ENCODE measurements at regions not wholly inside any gene's neighbourhood (a gene's known extent, or its start where the extent isn't known, plus 50 kb on each side); places are given as distances from the start of the nearest gene placed in this dataset.

DNA sequence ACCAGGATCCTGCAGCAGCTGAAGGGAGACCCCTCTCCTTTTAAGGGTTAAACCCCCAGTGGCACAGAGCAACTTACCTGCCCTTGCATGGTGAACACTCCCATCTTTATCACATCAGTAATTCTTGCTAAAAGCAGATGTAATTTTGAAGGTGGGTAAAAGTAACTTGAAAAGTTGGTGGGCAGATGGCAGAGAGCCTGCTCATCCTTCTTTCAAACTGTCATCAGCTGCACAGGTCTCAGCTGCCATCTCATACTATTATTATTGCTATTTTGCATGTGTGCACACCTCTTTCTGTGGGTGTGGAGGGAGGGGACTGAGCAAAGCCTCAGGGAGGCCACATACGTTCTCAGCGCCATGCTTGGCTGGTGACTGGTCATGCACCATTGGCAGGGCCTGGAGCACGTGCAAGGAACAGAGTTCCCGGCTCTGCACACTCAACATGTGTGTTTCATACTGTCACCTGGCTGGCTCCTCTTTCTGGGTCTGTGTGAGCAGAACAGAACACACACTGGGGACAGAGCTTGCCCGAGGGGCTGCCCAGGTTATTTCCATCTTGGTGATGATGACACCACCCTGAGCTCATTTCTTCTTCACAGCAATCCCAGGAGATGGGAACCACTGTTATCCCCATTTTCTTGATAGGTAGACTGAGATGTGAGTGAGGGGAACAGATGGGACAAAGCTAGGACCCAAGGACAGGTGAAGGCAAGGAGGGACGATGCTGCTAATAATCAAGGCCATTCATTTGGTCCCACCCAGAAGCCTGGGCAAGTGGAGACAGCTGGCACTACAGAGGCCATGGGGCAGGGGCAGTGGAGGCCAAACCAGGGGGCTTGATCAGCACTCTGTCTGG lies 95.8 kb upstream of the KLF13 start:
- TF ChIP-seq POLR2AphosphoS5 (IDR thresholded peaks at IDR 0.05; ENCODE audit: low read depth, low read length) (peak; percentile 53; the same call in 1 of the 2 replicates), TAF1 (IDR thresholded peaks at IDR 0.05; ENCODE audit: borderline replicate concordance, low read depth, low read length) (0 out of 2 replicates have a peak, but pooled peaks have one; percentile 18)
